Neural cell (in vitro differentiated cells): ENCODE measurements at regions not wholly inside any gene's neighbourhood (a gene's known extent, or its start where the extent isn't known, plus 50 kb on each side); places are given as distances from the start of the nearest gene placed in this dataset.

Experiments used
- CTCF ChIP-seq: fragments of 450-650 bp; IDR thresholded peaks from 2 replicates; pipeline ENCODE4 v1.5.1; 2014; ENCODE audit warnings: antibody characterized with exemption, mild to moderate bottlenecking, moderate library complexity; ENCODE audit not compliant: poor library complexity, severe bottlenecking
- EP300 ChIP-seq: fragments of 450-650 bp; conservative IDR thresholded peaks from 2 replicates; pipeline ENCODE4 v1.6.1; 2014; ENCODE audit warnings: antibody characterized with exemption, mild to moderate bottlenecking, moderate library complexity; ENCODE audit not compliant: poor library complexity, severe bottlenecking
- RAD21 ChIP-seq: fragments of 450-650 bp; conservative IDR thresholded peaks from 2 replicates; pipeline ENCODE4 v1.6.1; 2014; ENCODE audit warnings: antibody characterized with exemption, mild to moderate bottlenecking, moderate library complexity

GRCh38 chr1:76725864-76726619 lies 141.2 kb upstream of the ST6GALNAC5 start:
- TF ChIP-seq CTCF, result no peak
- no peak for TF ChIP-seq EP300
- TF ChIP-seq RAD21, result no peak
